GM18498 (cell line): ENCODE measurements at regions not wholly inside any gene's neighbourhood (a gene's known extent, or its start where the extent isn't known, plus 50 kb on each side); places are given as distances from the start of the nearest gene placed in this dataset.
"Not testable (repeated sequence)": the region's sequence is repeated elsewhere in the genome, so short reads cannot be mapped to it uniquely, and the experiment has no call there.

Experiments used
- ATAC-seq: cut with Tn5 transposase; IDR thresholded peaks from one replicate; pipeline ENCODE4 v1.9.1; 2021; ENCODE audit warnings: mild to moderate bottlenecking, moderate library complexity; ENCODE audit not compliant: unreplicated experiment

GRCh38 chr6:3900744-3901336 is 51.7 kb downstream of the FAM50B start:
- no peak for ATAC-seq

- ATAC-seq: no peak
These were observed 53.9 kb downstream of the FAM50B start for GRCh38 chr6:3902871-3903648.

DNA sequence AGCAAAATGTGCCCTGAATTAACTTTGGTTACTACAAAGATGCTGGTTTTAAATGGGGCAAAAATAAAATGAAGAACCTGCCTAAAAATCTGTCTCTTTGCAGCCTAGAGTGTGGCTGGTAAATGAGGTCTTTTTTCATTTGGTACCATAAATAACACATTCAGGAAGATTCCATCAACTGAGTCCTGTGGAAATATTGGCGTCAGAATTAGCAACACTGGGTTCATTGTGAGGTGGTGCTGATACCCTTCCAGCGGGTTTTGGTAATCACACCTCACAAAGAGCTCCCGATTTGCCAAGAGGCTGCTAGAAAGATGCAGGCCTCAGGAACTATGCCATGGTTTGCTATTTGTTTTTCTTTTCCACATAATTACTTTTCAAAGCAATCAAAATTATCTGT is 55.3 kb downstream of the FAM50B start:
- ATAC-seq: no peak

DNA sequence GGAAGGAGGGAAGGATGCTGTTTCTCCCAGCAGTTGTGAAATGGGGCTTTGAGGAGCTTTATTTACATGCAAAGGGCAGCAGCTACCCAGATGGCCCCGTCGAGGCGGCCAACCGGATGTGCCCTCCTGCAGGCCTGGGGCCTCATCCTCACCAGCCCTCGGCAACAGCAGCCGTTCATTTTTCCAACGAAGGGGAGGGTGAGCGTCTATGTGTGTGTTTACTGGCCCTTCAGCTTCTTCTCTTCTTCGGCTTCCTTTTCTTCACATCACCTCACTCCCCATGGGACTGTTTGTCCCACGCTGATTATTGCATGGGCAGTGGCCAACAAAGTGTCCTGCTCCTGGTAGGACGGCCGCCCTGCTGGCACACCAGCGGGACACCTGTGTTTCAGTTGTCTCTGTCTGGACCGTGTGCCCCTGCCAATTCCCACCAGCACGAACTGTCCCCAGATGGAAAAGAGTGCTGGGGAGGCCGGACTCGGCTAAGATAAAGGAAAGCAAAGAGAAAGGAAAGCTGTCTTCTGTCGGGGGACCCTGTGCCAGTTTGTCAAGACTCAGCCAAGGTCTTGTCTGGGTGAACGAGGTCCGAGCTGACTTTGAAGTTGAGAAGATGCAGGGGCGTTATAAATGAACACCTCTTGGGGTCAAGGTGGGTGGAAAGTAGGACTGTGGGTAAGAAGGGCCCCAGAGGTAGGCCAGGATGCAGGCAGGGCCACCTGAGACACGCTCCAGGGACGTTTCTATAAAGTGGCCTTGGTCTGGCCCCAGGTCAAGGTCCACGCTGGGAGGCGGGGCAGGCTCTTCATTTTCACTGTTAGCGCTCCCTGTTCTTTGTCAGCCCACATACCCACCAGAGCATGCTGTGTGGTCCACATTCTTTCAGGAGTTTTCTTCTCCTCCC is 57.0 kb downstream of the FAM50B start:
- ATAC-seq: no peak

- no peak for ATAC-seq
These were observed 57.6 kb downstream of the FAM50B start for GRCh38 chr6:3906846-3907151.

DNA sequence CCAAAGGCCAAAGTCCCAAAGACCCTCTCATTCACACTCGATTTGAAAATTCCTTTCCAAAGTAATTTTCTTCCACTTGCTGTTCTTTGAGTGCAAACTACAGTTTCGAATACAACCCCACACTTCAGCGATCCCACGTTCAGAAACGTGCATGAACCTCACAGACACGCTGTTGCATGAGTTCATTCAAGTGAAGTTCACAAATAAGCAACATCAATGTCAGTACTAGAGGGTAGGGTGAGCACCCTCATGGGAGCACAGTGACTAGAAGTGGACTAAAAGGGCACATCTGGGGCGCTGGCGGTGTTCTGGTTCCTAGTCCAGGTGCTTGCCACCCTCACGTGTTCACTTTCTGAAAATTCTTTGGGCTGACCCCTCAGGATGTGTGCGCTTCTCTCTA is 59.0 kb downstream of the FAM50B start:
- no peak for ATAC-seq

GRCh38 chr6:3908961-3909360 is 59.8 kb downstream of the FAM50B start:
- no peak for ATAC-seq

DNA sequence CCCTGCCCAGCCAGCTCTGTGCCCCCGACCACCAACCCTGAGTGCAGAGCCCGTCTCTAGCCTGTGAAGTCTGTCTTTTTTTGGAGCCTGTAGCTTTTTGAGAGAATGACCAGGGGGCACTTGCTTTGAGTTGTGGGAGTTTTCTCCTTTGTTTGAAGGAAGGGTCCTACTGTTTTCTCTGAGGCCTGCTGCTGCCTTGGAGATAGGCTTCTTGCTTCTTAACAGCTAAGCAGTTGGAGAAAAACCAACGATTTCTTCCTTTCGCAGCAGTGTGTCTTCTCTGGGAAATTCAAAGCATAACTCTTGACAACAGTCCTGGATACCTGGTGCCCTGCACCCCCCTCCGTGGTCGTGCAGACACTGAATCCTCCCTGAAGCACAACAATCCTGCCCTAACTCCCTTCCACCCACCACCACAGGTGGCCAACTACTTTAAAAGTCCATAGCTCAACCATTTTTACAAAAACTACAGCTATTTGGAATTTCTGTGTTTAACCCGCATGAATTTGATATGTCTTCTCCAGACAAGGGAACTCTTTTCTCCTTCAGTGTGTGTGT is 61.0 kb downstream of the FAM50B start:
- no peak for ATAC-seq

DNA sequence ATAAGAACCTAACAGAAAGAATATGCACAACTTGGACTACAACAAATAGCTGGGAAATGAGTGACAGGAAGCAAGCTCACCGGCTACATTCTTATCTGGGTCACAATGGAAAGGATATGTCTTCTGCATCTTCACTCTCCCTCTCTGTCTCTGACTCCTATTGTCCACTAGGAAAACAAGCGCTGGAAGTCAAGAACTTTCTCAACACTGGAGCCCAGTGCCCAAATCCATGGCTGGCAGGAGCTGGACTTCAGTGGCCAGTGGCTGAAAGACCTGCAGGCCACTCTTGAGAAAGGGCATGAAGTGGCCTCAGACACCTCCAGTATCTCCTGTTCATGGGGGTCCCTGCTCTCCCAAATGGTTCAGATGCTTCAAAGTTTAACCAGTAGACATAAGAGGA is 62.0 kb downstream of the FAM50B start:
- no peak for ATAC-seq

DNA sequence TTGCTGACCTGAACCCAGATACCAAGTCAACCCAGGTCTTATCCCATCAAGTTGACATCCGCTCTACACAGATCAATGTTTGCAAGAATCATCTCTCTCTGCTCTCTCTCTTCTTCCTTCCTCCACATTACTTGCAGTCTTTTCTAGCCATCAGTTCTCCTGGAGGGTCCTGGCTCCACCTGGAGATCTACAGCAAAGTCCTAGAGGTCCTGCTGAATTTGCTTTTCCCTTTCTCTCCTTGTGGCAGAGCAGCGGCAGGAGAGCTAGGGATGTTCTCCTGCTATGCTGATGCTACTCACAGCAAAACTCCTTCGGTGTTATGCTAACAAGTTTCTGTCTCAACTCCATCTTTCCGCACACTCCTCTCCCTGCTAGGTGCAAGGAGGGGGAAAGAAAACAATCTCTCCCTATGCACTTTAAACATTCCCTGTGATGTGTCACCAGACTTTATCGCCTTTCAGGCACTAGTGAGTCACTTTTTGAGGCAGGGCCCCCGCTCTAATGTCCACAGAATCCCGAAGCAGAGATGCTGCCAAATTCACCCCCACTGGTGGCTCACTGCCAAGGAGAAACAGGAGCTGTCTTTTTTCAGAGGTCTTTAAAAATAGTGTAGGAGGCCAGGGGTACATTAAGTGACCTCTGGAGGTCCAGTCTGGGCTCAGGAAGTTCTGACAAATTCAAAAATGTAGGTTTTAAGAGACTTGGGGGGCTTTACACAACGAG is 62.6 kb downstream of the FAM50B start:
- no peak for ATAC-seq

- ATAC-seq: no peak
These were observed 63.3 kb downstream of the FAM50B start for GRCh38 chr6:3912361-3913076.

DNA sequence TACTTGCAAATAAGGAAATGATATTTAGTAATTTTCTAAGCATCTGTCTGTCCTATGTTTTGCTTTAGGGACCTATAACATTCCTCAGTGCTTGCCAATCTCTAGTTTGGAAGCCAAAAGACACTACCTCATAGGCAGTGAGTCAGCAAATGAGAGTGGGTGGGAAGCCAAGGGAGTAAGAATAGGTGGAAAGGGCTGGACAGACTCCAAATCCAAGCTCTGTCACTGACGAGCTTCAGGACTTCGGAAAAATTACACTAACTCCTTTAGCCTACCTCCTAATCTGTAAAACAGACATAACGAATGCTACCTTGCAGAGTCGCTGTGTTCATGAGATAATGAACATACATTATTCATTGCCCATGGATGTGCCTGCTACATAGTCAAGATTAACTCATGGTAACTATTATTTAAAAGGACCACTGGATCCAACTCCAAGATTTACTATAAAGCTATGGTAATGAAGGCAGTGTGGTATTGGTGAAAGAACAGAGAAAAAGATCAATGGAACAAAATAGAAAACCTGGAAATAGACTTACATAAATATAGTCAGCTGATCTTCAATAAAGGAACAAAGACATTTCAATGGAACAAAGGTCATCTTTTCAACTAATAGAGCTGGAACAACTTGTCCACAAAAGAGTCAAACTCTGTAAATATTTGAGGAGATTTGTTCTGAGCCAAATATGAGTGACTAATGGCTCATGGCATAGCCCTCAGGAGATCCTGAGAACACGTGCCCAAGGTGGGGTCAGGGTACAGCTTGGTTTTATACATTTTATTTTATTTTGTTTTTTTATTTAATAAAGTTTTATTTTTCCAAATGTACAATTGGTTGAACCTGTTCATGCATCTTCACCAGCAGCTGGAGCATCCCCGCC is 64.1 kb downstream of the FAM50B start:
- no peak for ATAC-seq

DNA sequence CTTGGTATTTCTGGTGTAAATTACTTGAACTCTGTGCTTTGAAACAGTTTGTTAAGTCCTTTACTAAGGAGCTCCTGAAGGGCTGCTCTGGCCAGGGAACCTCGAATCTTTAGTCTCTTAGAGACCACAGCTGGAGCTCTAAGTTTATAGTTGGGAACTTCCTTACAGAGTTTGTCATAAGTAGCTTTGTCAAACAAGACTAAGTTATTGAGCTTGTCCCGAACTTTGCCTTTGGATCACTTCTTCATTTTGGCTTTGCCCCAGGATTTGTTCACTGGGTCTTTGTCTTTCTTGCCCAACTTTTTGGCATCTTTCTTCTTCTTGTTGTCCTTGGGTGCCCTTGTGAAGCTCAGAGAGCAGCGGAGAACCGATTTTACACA is 64.8 kb downstream of the FAM50B start:
- ATAC-seq: no peak

GRCh38 chr6:3915076-3915791 is 66.1 kb downstream of the FAM50B start:
- ATAC-seq: no peak

DNA sequence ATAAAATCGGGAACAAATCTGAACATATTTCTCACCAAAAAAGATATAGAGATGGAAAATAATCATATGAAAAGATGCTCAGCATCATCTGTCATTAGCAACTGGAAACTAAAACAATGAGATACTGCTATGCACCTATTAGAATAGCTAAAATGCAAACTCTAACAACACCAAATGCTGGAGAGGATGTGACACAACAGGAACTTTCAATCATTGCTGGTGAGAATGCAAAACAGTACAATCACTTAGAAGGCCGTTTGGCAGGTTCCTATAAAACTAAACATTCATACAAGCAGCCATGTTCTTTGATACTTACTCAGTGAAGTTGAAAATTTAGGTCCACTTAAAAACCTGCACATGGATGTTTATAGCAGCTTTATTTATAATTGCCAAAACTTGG is 67.0 kb downstream of the FAM50B start:
- ATAC-seq: no peak

DNA sequence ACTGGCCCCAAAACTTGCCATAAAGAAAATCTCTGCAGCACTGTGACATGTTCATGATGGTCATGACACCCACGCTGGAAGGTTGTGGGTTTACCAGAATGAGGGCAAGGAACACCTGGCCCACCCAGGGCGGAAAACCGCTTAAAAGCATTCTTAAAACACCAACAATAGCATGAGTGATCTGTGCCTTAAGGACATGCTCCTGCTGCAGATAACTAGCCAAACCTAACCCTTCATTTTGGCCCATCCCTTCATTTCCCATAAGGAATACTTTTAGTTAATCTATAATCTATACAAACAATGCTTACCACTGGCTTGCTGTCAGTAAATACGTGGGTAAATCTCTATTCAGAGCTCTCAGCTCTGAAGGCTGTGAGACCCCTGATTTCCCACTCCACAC is 67.6 kb downstream of the FAM50B start:
- not testable (repeated sequence) for ATAC-seq

- no peak for ATAC-seq
These were observed 69.3 kb downstream of the FAM50B start for GRCh38 chr6:3918469-3918868.

DNA sequence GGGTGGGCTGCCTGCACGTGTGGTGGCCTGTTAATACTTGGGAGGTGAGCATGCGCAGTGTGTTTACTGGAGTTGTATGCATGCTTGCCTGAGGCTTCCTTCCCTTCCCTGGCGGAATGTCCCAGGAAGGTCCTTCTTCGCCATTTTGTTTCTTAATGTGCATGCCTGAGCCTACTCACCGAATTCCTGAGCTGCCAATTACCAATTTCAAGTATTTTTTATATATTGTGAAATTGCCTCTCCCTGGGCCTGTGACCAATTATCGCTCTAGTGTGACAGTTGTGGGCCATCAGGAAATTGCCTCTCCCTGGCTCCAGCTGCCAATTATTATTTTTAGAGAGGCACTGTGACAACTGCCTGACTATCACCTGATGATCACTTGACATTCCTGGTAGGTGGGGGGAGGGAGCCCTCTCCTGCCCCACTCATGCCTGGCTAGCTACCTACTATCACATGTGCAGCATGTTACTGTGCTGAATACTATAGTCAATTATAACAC is 70.0 kb downstream of the FAM50B start:
- ATAC-seq: no peak

- no peak for ATAC-seq
These were observed 70.7 kb downstream of the FAM50B start for GRCh38 chr6:3919849-3920248.
